AG09309 (cell line): ENCODE measurements at regions not wholly inside any gene's neighbourhood (a gene's known extent, or its start where the extent isn't known, plus 50 kb on each side); places are given as distances from the start of the nearest gene placed in this dataset.

ENCODE experiments used
- DNase-seq: peaks from one replicate; pipeline ENCODE4 v3.0.0-alpha.2; 2010; ENCODE audit warnings: low read depth
- H3K4me3 ChIP-seq: 2 replicates; pipeline ENCODE4 v1.5.1; 2011; ENCODE audit warnings: mild to moderate bottlenecking, low read depth, low read length, moderate library complexity; ENCODE audit not compliant: control insufficient read depth
- TF ChIP-seq, protein P1 (sequence below): IDR thresholded peaks from 2 replicates; pipeline ENCODE4 v1.5.1; 2011; ENCODE audit warnings: mild to moderate bottlenecking, low read depth, low read length, inconsistent platforms; ENCODE audit not compliant: insufficient read depth, control insufficient read depth; ENCODE audit errors: missing control alignments

DNA sequence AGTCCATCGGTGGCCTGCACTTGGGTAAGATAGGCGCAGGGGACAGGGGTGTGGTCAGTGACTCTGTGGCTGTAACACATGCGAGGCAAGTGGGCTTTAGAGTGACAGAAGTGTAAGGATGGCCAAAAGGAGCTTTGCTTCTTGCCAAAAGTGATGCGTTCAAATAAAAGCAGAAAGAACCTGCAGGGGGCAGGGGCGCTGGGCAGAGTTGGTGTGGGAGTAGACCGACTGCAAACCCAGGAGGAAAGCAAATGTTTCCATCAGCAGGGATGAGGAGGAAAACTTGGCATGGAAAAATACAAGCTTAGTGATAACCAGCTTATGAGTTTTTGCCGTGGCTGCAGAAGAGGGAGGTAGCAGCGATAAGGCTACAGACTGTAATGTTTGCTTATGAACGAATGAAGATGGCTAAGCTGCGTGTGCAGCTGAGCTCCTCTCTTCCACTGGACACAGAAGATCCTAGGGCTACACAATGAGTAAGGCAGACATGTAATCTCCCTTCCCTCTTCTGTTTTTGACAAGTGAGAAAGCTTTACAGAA lies 149.4 kb downstream of the WNT5A start:
- TF ChIP-seq, protein P1, sequence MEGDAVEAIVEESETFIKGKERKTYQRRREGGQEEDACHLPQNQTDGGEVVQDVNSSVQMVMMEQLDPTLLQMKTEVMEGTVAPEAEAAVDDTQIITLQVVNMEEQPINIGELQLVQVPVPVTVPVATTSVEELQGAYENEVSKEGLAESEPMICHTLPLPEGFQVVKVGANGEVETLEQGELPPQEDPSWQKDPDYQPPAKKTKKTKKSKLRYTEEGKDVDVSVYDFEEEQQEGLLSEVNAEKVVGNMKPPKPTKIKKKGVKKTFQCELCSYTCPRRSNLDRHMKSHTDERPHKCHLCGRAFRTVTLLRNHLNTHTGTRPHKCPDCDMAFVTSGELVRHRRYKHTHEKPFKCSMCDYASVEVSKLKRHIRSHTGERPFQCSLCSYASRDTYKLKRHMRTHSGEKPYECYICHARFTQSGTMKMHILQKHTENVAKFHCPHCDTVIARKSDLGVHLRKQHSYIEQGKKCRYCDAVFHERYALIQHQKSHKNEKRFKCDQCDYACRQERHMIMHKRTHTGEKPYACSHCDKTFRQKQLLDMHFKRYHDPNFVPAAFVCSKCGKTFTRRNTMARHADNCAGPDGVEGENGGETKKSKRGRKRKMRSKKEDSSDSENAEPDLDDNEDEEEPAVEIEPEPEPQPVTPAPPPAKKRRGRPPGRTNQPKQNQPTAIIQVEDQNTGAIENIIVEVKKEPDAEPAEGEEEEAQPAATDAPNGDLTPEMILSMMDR = no peak
- H3K4me3 ChIP-seq = no peak overlapping the region
- no peak for DNase-seq

DNA sequence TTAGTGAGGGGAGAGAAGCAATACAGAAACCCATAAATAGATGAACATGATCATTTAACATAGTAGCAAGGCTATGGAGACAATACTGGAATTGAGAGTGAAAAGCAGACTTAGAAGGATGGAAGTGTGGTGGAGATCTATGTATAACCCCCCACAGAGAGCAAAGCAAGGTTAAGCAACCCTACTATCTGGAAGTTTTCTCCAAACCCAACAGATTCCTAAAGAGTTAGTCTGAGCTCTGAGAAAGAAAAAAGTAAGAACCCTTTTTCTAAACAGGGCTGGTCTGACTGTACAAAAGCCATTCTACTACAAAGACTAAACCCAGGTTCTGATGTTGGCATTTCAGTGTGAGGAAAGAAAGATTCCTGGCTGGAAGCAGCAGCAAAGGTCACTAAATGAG lies 153.2 kb downstream of the WNT5A start:
- DNase-seq = no peak
- H3K4me3 ChIP-seq = no peak overlapping the region
- TF ChIP-seq, protein P1 = no peak

DNA sequence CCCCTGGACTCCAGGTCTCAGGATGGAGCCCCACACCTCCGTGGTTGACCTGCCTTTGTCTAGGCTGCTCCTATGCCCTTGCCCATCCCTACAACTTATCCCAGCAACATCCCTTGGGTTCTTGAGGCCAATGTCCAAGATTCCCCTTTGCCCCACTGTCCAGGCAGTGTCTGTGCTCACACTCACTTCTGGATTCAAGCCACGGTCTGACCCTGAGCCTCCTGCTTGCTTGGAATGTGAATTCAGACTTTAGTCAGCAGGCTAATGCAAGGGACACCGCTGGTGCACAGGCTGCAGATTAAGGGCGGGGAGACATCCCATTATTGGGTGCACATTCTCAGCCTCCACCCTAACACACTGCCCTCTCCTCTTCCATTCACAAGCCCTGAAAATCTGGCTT lies 154.1 kb downstream of the WNT5A start:
- no peak overlapping the region for H3K4me3 ChIP-seq
- TF ChIP-seq, protein P1 = no peak
- no peak for DNase-seq

DNA sequence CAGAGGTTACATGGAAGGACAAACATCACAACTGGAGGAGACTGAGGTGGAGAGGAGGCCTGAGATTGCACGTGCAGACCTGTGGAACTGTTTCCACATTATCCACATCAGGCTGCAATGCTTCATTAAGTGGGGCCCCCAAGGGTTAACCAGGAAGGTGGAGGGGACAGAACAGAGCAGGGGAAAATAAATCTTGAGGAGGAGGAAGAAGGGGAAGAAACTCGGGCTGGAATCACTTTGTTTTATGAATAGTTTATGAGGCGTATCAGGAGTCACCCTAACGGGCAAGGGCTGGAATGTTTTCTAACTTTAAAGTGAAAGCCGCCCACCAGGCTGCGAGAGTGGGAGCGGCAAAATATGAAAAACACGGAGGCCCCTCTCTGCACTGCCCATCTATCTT lies 154.9 kb downstream of the WNT5A start:
- no peak for DNase-seq
- TF ChIP-seq, protein P1 = no peak
- H3K4me3 ChIP-seq = no peak overlapping the region

DNA sequence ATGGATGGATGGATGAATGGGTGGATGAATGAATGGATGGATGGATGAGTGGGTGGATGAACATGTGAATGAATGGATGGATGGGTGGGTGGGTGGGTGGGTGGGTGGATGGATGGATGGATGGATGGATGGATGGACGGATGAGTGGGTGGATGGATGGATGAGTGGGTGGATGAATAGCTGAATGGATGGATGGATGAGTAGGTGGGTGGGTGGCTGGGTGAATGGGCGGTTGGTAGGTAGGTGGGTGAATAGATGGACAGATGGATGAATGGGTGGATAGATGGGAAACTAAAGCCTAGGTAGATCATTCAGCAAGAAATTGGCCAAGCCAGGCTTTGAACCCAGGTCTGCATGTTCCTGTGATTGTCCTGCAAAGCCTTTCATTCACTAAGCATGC lies 155.6 kb downstream of the WNT5A start:
- no peak for DNase-seq
- TF ChIP-seq, protein P1 = no peak
- no peak overlapping the region for H3K4me3 ChIP-seq

DNA sequence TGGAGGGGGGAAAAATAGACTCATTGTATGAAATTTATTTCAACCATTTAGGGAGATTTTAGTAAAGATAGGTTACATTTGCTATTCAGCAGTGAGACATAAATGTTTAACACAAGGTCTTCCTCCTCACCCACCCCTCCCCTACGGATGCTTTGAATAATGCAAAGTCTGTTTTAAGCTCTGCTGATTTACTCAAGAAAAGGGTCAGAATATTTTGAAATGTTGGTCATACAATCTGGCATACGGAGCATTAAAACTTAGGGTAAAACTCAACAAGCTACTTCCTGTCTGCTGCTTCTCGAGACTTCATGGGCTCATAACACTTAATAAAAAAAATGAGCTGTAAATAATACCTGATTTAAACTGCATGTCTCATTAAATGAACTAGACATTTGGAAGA lies 156.3 kb downstream of the WNT5A start:
- TF ChIP-seq, protein P1 = no peak
- no peak overlapping the region for H3K4me3 ChIP-seq
- DNase-seq = no peak

DNA sequence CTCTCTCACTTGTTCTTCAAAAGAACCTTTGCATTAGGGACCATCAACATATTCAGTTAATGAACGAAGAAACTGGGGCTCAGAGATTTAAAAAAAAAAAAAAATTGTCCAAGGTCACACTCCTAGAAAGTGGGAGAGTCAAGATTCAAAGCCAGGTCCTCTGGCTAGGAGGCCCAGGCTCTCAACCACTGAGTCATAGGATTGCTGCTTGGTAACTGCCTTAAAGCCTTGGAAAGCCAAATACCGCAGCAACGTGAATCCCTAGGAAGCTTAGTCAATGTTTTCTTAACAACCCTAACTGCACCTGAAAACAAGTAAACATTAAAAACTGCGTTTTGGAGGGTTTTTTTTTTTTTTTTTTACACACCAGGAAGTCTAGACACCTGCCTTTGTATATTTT lies 156.8 kb downstream of the WNT5A start:
- TF ChIP-seq, protein P1 = no peak
- DNase-seq = peak; percentile 88

More for the DNA sequence above, 156.8 kb downstream of the WNT5A start:
- no peak overlapping the region for H3K4me3 ChIP-seq
